GM20431 (cell line): ENCODE measurements at regions not wholly inside any gene's neighbourhood (a gene's known extent, or its start where the extent isn't known, plus 50 kb on each side); places are given as distances from the start of the nearest gene placed in this dataset.
"Not testable (repeated sequence)": the region's sequence is repeated elsewhere in the genome, so short reads cannot be mapped to it uniquely, and the experiment has no call there.

Source experiments
- in situ Hi-C: fragments of 300-500 bp; cut with MseI, MboI; formaldehyde crosslinking; loops from one replicate; pipeline ENCODE4 v1.15.0; 2020; ENCODE audit warnings: low sequenced_read_pairs; ENCODE audit not compliant: unreplicated experiment

DNA sequence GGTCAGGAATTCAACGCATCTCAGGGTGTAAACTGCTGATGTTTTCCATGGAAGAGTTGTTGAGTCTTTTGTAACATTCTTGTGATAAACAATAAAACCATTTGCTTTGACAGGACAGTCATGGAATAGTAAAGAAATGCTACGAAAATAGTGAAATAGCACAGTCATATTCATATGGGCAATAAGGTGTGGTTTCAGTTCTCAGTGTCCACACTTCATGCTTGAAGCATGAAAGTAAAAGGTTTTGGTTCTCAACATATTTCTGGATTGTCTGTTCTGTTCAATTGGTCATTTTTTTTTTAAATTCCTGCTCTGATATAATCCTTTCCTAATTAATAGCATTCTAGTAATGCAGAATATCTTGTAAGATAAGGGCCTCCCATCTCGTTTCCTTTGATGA, 467.6 kb upstream of the ZNF608 start:
- in situ Hi-C loops, result no loop called here

DNA sequence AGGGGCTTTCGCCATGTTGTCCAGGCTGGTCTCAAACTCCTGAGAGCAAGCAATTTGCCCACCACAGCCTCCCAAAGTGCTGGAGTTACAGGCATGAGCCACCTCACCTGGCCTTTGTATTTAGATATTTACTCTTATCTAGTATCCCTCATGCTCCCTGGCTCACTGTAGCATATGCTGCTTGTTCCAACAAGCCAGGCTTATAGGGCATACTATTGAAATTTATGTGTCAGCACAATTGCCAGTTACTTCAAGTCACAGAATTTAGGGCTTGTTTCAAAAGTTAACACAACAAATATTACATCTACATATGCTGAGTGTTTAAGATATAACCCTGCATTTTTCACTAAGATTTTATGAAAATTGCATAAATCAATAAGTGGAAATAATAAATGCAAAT, 469.2 kb upstream of the ZNF608 start:
- in situ Hi-C loops, result no loop called here

DNA sequence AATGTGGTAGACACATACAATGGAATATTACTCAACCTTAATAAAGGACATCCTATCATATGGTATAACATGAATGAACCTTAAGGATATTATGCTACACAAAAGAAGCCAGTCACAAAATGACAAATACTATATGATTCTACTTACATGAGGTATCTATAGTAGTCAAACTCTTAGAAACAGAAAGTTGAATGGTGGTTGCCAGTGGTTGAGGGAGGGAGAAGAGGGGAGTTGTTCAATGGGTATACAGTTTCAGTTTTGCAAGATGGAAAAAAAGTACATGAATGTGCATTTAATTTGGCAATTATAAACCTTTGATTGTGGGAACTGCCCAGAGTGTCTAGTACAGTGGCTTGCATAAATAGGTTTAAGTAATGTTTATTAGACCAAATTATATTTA, 473.3 kb upstream of the ZNF608 start:
- in situ Hi-C loops, result no loop called here

DNA sequence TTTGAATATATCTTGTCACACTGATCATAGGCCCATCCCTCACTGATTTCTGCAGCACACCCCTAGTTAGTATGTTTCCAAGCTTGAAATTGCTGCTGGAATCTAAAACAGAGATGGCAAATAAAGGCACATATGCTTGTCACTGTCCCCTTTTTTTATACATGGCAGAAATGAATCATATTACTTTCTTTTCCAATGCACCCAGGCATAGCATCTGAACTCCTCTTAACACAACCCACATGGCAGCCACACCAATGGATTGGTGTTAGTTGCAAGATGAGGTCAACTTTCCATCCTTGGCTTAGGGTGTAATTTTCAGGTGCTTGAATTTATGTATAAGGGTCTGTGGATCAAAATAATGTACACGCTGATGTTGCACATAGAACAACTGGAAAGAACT, 473.8 kb upstream of the ZNF608 start:
- in situ Hi-C loops, result no loop called here

DNA sequence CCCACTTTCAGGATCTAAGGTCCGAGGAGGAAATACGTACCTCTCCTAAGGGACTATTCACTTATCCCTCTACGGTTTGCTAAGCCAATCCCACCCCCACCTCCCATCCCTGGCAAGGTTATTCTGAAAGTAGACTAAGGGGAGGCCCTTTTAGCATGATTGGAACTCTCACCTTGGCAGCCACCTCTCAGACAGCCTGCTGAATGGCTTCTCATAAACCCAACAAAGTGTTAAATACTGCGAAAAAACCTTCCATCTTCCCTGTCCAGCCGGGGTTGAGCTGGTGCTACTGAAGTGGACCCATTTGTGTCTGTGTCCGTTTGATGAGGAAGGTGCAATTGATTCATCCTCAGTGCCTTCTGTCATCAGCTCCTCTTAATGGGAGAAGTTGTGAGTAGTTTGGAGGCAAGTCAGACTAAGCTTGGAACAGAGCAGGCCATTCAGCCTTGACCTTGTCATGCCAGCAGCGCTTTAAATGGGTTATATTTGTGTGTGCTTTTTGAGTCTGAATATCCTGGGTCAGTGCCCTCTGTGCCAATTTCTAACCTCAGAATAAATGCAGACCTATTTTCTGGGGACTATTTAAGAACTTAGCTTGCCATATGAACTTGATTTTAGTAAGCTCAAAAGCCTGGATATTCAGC, 476.3 kb upstream of the ZNF608 start:
- in situ Hi-C loops, result no loop called here

DNA sequence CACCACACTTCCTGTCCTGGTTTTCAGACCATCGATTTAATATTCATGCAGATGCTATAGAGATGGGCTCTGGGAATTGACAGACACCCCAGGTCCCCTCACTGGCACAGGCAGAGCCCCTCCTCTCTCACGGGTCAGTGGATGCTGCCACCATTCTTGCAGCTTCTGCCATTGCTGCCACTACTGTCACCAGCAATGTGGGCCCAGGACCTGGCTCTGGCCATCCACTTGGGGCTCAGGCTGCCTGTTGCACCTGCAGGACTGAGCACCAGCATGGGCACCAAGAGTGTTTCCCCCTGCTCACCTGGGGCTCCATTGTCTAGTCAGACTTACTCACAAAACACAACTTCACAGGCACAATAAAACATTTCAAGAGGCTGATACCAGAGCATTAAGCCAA, 479.0 kb upstream of the ZNF608 start:
- in situ Hi-C loops, result no loop called here

DNA sequence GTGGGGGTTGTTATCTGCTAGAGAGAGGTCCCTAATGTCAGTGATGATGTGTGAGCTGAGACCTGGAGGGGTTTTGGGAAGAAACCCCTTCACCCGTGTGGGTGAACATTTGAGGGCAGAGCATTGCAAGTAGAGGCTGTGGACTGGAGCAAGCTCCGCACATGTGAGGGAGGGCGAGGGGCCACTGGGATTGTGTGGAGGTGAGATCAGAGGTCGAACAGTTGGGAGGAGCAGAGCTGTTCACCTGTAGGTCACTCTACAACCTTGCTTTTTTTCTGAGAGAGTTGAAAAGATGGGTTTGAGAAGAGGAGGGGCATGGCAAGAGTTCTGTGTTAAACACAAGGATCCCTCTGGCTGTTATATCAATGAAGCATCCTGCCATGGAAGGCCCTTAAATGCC, 480.4 kb upstream of the ZNF608 start:
- in situ Hi-C loops, result no loop called here

DNA sequence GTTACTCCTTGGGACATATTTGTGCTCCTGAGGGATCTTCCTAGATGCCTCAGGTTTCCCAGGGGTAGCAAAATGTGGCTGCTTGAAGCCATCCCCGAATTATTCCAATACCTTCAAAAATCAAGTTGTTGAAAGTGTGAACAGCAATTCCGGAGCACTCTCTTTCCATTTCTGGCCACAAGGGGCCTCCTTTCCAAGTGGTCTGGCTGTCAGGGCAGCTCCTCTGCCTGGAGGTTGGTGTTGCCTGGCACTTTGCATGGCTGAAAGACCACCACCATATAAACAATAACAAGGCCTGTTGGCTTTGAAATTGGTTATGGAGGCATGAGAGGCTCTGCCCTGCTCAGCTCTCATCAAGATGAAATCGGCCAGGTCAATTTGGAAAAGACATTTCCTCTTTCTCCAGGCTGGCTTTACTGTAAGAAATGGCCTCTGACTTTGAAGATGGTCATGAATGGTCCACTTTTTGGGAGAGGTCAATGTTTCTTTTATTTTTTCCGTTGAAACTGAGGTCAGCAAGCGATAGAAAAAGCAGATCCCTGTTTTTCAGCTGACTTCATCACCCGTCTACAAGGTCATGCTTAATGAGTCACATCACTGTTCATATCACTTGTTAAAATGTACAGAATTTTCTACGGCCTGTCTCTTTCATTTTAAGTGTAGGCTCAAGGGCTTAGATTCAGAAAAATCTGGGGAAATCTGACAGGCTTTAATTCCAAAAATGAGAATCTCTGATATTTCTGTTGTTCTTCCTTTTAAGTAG, 481.1 kb upstream of the ZNF608 start:
- in situ Hi-C loops, result no loop called here

DNA sequence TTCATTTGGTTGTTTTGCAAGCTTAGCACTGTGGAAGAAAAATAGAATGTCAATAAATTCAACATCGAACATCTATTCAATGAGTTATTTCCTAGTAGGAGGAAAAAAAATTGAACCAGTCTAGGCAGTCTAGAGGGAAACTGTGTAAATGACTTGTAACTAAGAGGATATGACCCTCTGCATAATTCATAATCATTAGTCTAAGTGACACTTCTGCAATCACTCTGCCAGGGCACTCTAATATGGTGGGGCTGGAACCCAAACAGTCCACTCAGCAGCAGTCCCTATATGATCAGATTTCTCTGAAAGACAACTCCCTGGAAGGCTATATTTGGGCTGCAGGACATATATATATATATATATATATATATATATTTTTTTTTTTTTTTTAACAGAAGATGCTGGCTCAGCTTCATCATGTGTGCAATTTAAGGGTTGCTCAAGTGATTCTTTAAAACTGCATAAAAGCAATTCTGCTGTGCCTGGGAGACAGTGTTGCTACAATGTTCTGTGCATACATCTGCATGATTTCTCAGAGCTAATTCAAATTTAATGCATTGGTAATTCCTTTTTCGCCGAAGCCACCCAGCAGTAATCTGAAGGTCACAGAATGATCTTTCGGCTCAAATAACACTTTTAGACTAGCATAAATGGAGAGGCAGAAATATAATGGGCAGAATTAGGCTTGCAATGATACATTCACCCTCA, 482.1 kb upstream of the ZNF608 start:
- in situ Hi-C loops, result no loop called here

DNA sequence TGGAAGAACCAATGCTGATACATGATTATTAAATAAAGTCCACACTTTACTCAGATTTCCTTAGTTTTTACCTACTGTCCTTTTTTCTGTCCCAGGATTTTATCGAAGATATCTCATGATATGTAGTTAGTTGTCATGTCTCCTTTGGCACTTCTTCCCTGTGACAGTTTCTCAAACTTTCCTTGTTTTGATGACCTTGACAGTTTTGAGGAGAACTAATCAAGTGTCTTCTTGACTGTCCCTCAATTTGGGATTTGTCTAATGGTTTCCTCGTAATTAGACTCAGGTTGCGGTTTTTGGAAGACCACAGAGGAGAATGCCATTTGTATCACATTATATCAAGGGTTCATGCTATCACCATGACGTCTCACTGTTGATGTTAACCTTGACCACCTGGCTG, 483.1 kb upstream of the ZNF608 start:
- in situ Hi-C loops, result no loop called here

DNA sequence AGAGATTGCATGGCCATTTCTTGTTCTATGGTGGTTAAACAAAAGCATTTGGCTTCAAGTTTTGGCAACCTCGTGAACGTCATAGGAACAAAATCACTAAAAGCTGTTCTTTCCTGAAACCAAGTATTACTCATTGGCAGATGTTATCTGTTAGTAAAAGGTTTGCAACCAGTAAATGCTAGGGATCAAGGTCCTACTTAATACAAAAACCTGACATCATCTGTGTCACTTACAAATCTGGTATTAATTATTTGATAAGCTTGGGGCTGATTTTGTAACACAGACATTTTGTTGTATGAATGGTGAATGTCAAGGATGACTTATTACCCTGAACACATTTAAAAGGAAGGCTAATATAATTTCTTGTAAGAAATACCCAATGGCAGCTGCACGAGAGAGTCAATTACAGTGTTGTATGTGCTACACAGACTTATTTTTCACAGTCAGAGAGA, 486.4 kb upstream of the ZNF608 start:
- in situ Hi-C loops, result no loop called here

DNA sequence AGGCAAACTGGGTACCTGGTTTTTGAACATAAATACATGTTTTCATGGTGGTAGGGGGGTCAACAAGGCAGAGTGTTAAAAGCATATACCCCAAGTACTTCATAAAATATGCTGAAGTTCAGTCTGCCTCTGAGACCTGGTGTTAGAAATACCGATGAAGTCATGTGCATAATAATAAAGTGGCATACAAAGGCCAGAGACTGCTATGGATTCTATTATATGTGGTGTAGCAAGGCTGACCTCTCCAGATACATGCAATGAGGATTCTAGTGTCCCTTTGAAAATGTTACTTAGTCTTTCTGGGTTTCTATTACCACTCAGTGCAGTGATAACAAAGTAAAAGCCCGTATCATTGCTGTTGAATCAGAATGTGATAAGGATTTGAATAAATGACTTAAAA, 487.5 kb upstream of the ZNF608 start:
- in situ Hi-C loops, result no loop called here

DNA sequence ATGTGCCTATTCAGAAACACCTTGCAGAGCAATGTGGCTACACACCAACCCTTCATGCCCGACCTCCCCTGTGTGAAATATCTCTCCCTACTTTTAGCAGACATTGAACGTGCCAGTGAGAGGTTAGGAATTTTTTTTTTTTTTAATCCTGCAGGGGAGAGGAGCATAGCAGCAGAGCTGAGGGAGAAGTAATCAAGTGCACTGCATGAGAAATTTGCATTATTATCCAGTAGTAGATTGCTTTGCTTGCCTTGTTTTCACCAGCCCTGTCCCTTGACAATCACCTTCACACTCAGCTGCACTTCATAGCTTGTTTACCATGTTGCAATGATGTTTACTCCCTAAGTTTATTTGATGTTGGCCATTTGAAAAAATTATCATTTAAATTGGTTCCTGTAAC, 489.6 kb upstream of the ZNF608 start:
- in situ Hi-C loops, result no loop called here

DNA sequence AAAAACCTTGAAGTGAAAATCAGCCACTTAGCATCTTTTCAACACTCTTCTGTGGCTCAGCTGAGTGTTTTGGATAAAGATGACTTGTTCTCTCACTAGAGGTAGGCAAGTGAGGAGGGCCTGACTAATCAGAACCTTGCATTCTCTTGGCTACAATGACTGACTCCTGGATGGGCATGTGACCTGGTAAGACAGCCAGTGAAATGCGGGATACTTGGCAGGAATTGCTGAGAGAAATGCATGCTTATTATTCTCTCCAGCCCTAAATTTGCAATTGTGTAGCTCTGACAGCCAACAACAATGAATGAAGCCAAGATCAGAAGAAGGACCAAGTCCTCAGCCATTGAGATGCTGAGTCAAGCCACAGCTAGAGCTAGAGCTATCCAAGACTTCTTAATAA, 490.5 kb upstream of the ZNF608 start:
- in situ Hi-C loops, result no loop called here

DNA sequence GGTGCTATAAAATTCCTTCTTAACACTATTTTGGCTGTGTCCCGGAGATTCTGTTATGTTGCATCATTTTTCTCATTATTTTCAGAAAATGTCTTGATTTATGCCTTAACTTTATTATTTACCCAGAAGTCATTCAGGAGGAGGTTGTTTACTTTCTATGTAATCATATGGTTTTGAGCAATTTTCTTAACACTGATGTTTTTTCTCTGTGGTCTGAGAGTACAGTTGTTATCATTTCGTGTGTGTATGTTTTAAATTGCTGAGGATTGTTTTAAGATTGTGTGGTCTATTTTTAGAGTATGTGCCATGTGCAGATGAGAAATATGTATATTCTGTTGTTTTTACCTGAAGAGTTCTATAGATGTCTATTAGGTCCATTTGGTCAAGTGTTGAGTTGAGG, 498.1 kb upstream of the ZNF608 start:
- in situ Hi-C loops, result no loop called here

DNA sequence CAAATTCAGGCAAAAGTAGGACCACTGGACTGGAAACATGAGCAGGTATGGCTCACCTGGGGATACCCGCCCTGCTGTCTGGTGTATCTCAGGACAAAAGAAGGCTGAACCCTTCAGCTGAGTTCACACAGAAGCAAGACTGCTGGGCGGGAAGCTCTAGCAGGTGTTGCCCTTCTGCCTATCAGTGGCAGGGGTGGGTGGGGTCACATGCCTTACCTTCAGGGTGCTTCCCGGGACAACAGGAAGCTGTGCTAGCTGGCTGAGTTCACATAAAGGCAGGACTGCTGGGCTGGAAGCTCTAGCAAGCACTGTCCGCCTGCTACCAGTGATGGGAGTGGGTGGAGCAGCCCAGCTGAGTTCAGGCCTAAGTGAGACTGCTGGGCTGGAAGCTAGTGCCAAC, 498.8 kb upstream of the ZNF608 start:
- in situ Hi-C loops, result no loop called here

DNA sequence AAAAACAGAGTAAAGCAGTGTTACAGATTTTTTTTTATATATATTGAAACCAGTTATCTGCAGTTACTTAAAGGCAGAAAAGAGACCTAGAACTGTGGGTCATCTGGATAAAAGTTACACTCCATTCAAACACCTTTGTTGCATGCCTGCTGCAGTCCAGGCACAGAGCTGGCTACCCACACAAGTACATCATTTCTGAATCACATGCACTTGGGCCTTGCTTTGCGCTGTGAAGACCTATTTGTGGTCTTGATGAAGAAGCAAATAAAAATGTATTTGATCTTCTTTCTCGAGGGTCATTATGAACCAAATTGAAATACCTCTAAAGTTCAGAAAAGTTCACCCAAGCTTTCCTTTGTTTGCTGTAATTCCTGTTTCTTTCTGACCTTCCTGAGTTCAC, 503.0 kb upstream of the ZNF608 start:
- in situ Hi-C loops, result no loop called here

DNA sequence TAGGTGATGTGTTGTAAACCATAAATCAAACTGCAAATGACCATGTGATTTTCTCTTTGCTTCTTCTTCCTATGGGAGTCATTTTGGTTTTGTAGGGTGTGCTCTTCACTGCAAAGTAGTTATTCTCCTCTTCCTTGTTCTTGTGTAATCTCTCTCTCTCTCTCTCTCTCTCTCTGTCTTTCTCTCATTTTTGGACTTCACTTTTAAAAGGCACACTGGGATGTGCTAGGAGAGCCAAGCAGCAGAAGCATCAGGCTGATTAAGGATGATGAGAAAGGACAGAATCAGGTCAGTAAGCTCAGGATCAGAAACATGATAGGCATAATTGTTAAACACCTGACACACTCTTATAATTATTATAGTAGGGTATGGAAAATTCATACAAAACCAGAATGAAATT, 505.3 kb upstream of the ZNF608 start:
- in situ Hi-C loops, result no loop called here

DNA sequence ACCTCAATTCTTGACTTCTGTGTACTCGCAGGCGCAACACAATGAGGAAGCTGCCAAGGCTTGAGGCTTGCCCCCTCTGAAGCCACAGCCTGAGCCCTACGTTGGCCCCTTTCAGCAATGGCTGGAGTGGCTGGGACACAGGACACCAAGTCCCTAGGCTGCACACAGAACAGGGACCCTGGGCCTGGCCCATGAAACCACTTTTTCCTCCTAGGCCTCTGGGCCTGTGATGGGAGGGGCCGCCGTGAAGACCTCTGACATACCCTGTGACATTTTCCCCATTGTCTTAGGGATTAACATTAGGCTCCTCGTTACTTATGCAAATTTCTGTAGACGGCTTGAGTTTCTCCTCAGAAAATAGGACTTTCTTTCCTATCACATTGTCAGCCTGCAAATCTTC, 507.2 kb upstream of the ZNF608 start:
- in situ Hi-C loops, result not testable (repeated sequence)

DNA sequence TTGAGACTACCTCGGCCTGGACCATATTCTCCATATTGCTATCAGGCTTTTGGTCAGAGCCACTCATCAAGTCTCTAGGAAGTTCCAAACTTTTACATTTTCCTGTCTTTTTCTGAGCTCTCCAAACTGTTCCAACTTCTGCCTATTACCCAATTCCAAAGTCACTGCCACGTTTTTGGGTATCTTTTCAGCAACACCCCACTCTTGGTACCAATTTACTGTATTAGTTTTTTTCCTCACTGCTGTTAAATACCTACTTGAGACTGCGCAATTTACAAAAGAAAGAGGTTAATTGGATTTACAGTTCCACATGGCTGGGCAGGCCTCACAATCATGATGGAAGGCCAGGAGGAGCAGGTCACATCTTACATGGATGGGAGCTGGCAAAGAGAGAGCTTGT, 507.8 kb upstream of the ZNF608 start:
- in situ Hi-C loops, result no loop called here

DNA sequence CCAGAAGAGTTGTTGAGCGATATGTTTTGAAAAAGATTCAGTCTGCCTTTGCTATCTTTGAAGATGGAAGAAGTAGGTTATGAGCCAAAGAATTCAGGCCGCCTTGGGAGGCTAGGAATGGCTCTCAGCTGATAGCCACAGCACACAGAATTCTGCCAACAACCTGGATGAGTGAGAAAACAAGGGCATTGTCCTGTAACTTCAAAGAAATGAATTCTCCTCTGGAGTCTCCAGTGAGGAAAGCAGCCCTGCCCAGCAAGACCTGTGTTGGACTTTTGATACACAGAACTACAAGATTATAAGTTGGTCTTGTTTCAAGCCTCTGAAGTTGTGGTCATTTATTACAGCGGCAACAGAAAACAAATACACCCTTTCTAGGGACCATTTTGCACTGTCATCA, 509.9 kb upstream of the ZNF608 start:
- in situ Hi-C loops, result no loop called here
